Large intestine (tissue), 3 donors: ENCODE measurements at regions not wholly inside any gene's neighbourhood (a gene's known extent, or its start where the extent isn't known, plus 50 kb on each side); places are given as distances from the start of the nearest gene placed in this dataset.

Experiments used
- DNase-seq, 2 donors: peaks; one replicate each; pipeline versions ENCODE4 v3.0.0 to v3.0.0-alpha.2; 2013
- H3K27ac ChIP-seq: one replicate; pipeline ENCODE4 v1.5.1; 2013; ENCODE audit warnings: low read length
- H3K27me3 ChIP-seq: 2 replicates; pipeline ENCODE4 v1.6.1; 2013; ENCODE audit warnings: low read length; ENCODE audit not compliant: control insufficient read depth, insufficient read depth
- H3K36me3 ChIP-seq: 2 replicates; pipeline ENCODE4 v1.6.1; 2013; ENCODE audit warnings: low read length; ENCODE audit not compliant: control insufficient read depth, insufficient read depth
- H3K4me1 ChIP-seq: one replicate; pipeline ENCODE4 v1.6.1; 2013; ENCODE audit warnings: low read length; ENCODE audit not compliant: control insufficient read depth, insufficient read depth
- H3K4me3 ChIP-seq: one replicate; pipeline ENCODE4 v1.5.1; 2013; ENCODE audit warnings: low read length
- H3K9me3 ChIP-seq: one replicate; pipeline ENCODE4 v1.6.1; 2013; ENCODE audit warnings: mild to moderate bottlenecking, low read depth, low read length, moderate library complexity; ENCODE audit not compliant: control insufficient read depth
- WGBS: methylation state at CpG from one replicate; pipeline ENCODE4 v1.1.5; 2013; ENCODE audit warnings: low lambda C conversion rate; ENCODE audit not compliant: insufficient coverage; 5-methylcytosine and 5-hydroxymethylcytosine counted together

GRCh38 chr2:176645494-176645893 lies 376.3 kb downstream of the MTX2 start:
- no peak for DNase-seq
- no CpG with 5 or more reads among the region's 3 CpGs for WGBS
- H3K4me1 ChIP-seq = no peaks in the 10 kb centered on the region
- peaks cover 62% of the 10 kb centered on the region for H3K27me3 ChIP-seq
- H3K9me3 ChIP-seq = no peaks in the 10 kb centered on the region
- H3K4me3 ChIP-seq = no peak overlapping the region
- H3K36me3 ChIP-seq = no peaks in the 10 kb centered on the region
- H3K27ac ChIP-seq = no peak overlapping the region

- no CpG with 5 or more reads among the region's 5 CpGs for WGBS
Measured at GRCh38 chr2:176646033-176646615, 376.9 kb downstream of the MTX2 start.

GRCh38 chr2:176647325-176648165 lies 378.3 kb downstream of the MTX2 start:
- peaks cover 45% of the 10 kb centered on the region for H3K27me3 ChIP-seq
- no peaks in the 10 kb centered on the region for H3K4me1 ChIP-seq
- no peak overlapping the region for H3K27ac ChIP-seq
- H3K4me3 ChIP-seq = no peak overlapping the region
- no peak for DNase-seq
- 80% methylated on average over 1 of the region's 11 CpGs for WGBS
- no peaks in the 10 kb centered on the region for H3K9me3 ChIP-seq
- H3K36me3 ChIP-seq = no peaks in the 10 kb centered on the region

More at GRCh38 chr2:176646033-176646615, 376.9 kb downstream of the MTX2 start:
- Histone ChIP-seq H3K27ac (no peak overlapping the region), H3K36me3 (no peaks in the 10 kb centered on the region), H3K4me1 (no peaks in the 10 kb centered on the region), H3K4me3 (no peak overlapping the region), H3K27me3 (peaks cover 57% of the 10 kb centered on the region), H3K9me3 (no peaks in the 10 kb centered on the region)
- no peak for DNase-seq

- no peak for DNase-seq
- H3K4me3 ChIP-seq = no peak overlapping the region
- no peaks in the 10 kb centered on the region for H3K36me3 ChIP-seq
- 67% methylated on average over 1 of the region's 8 CpGs for WGBS
- H3K9me3 ChIP-seq = no peaks in the 10 kb centered on the region
- H3K27me3 ChIP-seq = peaks cover 36% of the 10 kb centered on the region
- H3K27ac ChIP-seq = no peak overlapping the region
- no peaks in the 10 kb centered on the region for H3K4me1 ChIP-seq
Measured at GRCh38 chr2:176648700-176649297, 379.6 kb downstream of the MTX2 start.

GRCh38 chr2:176650104-176650837 lies 381.0 kb downstream of the MTX2 start:
- no peak overlapping the region for H3K4me3 ChIP-seq
- H3K4me1 ChIP-seq = no peaks in the 10 kb centered on the region
- H3K36me3 ChIP-seq = no peaks in the 10 kb centered on the region
- H3K27ac ChIP-seq = no peak overlapping the region
- no peak for DNase-seq
- H3K27me3 ChIP-seq = peaks cover 26% of the 10 kb centered on the region
- 100% methylated on average over 1 of the region's 4 CpGs for WGBS
- no peaks in the 10 kb centered on the region for H3K9me3 ChIP-seq

- no peak overlapping the region for H3K4me3 ChIP-seq
- 87% methylated on average over 6 of the region's 13 CpGs for WGBS
- H3K27ac ChIP-seq = no peak overlapping the region
- H3K36me3 ChIP-seq = no peaks in the 10 kb centered on the region
- DNase-seq = no peak
- peaks cover 22% of the 10 kb centered on the region for H3K27me3 ChIP-seq
- H3K4me1 ChIP-seq = no peaks in the 10 kb centered on the region
- H3K9me3 ChIP-seq = no peaks in the 10 kb centered on the region
Measured at GRCh38 chr2:176650838-176651555, 381.8 kb downstream of the MTX2 start.

GRCh38 chr2:176652300-176653182 lies 383.3 kb downstream of the MTX2 start:
- Histone ChIP-seq H3K9me3 (no peaks in the 10 kb centered on the region), H3K4me3 (no peak overlapping the region), H3K27ac (no peak overlapping the region), H3K4me1 (no peaks in the 10 kb centered on the region), H3K27me3 (peaks cover 21% of the 10 kb centered on the region), H3K36me3 (no peaks in the 10 kb centered on the region)
- 30% methylated on average over 5 of the region's 9 CpGs for WGBS
- peak in 1 of 2 donors; percentile 37 for DNase-seq

- no peak overlapping the region for H3K4me3 ChIP-seq
- H3K4me1 ChIP-seq = no peaks in the 10 kb centered on the region
- 74% methylated on average over 2 of the region's 10 CpGs for WGBS
- peaks cover 19% of the 10 kb centered on the region for H3K27me3 ChIP-seq
- peak in 1 of 2 donors; percentile 31 for DNase-seq
- no peaks in the 10 kb centered on the region for H3K36me3 ChIP-seq
- no peaks in the 10 kb centered on the region for H3K9me3 ChIP-seq
- no peak overlapping the region for H3K27ac ChIP-seq
Measured at GRCh38 chr2:176653479-176654443, 384.5 kb downstream of the MTX2 start.
